ENCODE measurements at regions not wholly inside any gene's neighbourhood (a gene's known extent, or its start where the extent isn't known, plus 50 kb on each side); places are given as distances from the start of the nearest gene placed in this dataset.
"Not testable (repeated sequence)": the region's sequence is repeated elsewhere in the genome, so short reads cannot be mapped to it uniquely, and the experiment has no call there.

DNA sequence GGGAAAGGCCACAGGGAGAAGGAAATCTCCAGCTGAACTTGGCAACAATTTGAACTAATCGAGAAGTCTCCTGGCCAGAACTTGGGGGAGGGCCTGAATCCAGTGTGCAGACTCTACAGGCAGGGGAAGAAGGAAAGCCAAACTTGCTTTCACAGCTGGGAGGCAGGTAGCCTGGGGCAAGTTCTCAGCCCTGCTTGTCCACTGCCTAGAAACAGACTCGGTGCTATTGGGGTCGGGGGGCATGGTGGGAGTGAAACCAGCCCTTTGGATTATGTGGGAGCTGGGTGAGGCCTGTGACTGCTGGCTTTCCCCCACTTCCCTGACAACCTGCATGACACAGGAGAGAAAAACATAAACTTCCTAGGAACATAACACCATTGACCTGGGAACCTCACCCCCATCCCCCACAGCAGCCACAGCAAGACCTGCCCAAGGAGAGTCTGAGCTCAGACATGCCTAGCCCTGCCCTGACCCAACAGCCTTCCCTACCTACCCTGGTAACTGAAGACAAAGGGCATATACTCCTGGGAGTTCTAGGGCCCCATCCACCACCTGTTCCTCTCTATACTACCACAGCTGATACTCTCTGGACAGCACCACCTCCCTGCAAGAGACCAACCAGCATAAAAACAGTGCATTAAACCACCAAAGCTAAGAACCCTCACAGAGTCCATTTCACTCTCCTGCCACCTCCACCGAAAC is 103.7 kb upstream of the MNS1 start:
- no peak for FAIRE-seq
- WGBS, 2 donors, result 71 to 75% methylated on average over 4 of the region's 4 CpGs

DNA sequence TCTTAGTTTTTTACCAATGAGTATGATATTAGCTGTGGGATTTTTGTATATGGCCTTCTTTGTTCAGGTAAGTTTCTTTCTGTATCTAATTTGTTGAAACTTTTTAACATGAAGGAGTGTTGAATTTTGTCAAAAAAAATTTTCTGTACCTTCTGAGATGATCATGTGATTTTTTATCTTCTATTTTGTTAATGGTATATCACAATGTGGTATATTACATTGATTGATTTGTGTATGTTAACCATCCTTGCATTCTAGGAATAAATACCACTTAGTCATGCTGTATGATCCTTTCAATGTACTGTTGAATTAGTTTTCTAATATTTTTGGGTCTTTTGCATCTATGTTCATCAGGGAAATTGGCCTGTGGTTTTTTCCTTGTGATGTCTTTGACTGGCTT is 92.5 kb upstream of the MNS1 start:
- TF ChIP-seq, protein P1, sequence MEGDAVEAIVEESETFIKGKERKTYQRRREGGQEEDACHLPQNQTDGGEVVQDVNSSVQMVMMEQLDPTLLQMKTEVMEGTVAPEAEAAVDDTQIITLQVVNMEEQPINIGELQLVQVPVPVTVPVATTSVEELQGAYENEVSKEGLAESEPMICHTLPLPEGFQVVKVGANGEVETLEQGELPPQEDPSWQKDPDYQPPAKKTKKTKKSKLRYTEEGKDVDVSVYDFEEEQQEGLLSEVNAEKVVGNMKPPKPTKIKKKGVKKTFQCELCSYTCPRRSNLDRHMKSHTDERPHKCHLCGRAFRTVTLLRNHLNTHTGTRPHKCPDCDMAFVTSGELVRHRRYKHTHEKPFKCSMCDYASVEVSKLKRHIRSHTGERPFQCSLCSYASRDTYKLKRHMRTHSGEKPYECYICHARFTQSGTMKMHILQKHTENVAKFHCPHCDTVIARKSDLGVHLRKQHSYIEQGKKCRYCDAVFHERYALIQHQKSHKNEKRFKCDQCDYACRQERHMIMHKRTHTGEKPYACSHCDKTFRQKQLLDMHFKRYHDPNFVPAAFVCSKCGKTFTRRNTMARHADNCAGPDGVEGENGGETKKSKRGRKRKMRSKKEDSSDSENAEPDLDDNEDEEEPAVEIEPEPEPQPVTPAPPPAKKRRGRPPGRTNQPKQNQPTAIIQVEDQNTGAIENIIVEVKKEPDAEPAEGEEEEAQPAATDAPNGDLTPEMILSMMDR (IDR thresholded peaks at IDR 0.05), result no peak
- no peaks in the 10 kb centered on the region for H3K4me1 ChIP-seq
- H3K36me3 ChIP-seq, result no peaks in the 10 kb centered on the region
- ATAC-seq (no peak), FAIRE-seq (no peak), DNase-seq (no peak)
- no peak overlapping the region for H3K4me3 ChIP-seq
- intact Hi-C loops (cut with DNase I), result no loop called here
- H3K9me3 ChIP-seq, result no peaks in the 10 kb centered on the region
- no peak overlapping the region for H3K27ac ChIP-seq
- H3K27me3 ChIP-seq, result no peaks in the 10 kb centered on the region

More for the DNA sequence above, 103.7 kb upstream of the MNS1 start:
- intact Hi-C loops (cut with DNase I), result no loop called here
- no peaks in the 10 kb centered on the region for H3K9me3 ChIP-seq
- DNase-seq (no peak), ATAC-seq (no peak)
- no peak overlapping the region for H3K27ac ChIP-seq
- no peaks in the 10 kb centered on the region for H3K4me1 ChIP-seq
- H3K27me3 ChIP-seq, result no peaks in the 10 kb centered on the region
- H3K36me3 ChIP-seq, result no peaks in the 10 kb centered on the region
- TF ChIP-seq, protein P1 (IDR thresholded peaks at IDR 0.05), result no peak
- H3K4me3 ChIP-seq, result no peak overlapping the region

DNA sequence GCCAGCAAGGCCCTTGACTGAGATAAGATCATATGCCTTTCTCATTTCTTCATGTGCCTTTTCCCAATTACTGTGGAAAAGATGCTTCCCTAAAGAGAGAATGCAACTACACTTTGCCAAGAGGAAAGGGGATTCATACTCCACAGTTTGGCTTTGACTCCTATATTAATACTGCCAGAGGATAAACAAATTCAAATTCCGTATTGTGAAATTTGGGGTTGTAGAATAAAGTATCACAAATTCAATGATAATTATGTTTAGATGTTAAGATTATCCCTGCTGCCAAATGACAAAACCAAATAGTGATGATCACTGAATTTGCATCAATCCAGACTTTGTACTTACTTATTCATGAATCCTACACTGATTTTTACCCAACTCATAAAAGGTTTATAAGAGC is 88.5 kb upstream of the MNS1 start:
- Histone ChIP-seq H3K27ac (no peak overlapping the region), H3K4me3 (no peak overlapping the region), H3K9me3 (no peaks in the 10 kb centered on the region), H3K4me1 (no peaks in the 10 kb centered on the region), H3K36me3 (no peaks in the 10 kb centered on the region), H3K27me3 (no peaks in the 10 kb centered on the region)
- DNase-seq (no peak), FAIRE-seq (no peak), ATAC-seq (no peak)
- TF ChIP-seq, protein P1 (IDR thresholded peaks at IDR 0.05), result no peak
- intact Hi-C loops (cut with DNase I), result no loop called here
- WGBS, 2 donors, result 59 to 66% methylated on average over 1 of the region's 1 CpG

DNA sequence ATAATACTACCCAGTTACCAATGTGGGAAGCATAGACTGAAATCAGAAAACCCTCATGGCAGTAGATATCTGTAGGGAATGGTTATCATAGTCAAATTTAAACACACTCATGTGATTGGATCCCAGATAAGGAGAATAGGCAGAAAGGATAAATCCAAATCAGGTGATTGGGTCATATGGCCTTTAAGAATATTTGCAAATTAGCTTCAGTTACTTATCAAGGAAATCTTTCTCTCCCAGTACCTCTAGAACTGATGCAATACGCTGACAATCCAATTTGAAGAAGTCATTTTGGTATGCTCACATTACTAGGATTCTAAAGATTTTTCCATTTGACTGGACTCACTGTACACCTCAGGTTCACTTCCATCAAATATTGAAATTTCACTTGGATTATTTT is 87.7 kb upstream of the MNS1 start:
- intact Hi-C loops (cut with DNase I), result no loop called here
- no peak for FAIRE-seq
- Histone ChIP-seq H3K27ac (no peak overlapping the region), H3K9me3 (no peaks in the 10 kb centered on the region), H3K36me3 (no peaks in the 10 kb centered on the region), H3K4me1 (no peaks in the 10 kb centered on the region), H3K27me3 (no peaks in the 10 kb centered on the region), H3K4me3 (no peak overlapping the region)
- ATAC-seq, result no peak
- 62 to 69% methylated on average over 1 of the region's 1 CpG for WGBS, 2 donors
- TF ChIP-seq, protein P1 (IDR thresholded peaks at IDR 0.05), result no peak
- DNase-seq, result no peak

DNA sequence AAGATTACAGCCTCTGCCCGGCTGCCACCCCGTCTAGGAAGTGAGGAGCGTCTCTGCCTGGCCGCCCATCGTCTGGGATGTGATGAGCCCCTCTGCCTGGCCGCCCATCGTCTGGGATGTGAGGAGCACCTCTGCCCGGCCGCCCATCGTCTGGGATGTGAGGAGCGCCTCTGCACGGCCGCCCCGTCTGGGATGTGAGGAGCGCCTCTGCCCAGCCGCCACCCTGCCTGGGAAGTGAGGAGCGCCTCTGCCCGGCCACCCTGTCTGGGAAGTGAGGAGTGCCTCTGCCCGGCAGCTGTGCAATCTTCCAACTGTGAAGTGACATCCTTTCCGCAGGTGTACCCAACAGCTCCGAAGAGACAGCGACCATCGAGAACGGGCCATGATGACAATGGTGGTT is 75.6 kb upstream of the MNS1 start:
- H3K4me3 ChIP-seq; H3K27me3 ChIP-seq; H3K9me3 ChIP-seq; H3K36me3 ChIP-seq; H3K27ac ChIP-seq; intact Hi-C loops (cut with DNase I); ATAC-seq; FAIRE-seq; H3K4me1 ChIP-seq: not testable (repeated sequence)
- DNase-seq, result peak in 1 of 6 donors; percentile 43
- WGBS, 2 donors, result 86 to 90% methylated on average over 23 to 24 of the region's 24 CpGs

DNA sequence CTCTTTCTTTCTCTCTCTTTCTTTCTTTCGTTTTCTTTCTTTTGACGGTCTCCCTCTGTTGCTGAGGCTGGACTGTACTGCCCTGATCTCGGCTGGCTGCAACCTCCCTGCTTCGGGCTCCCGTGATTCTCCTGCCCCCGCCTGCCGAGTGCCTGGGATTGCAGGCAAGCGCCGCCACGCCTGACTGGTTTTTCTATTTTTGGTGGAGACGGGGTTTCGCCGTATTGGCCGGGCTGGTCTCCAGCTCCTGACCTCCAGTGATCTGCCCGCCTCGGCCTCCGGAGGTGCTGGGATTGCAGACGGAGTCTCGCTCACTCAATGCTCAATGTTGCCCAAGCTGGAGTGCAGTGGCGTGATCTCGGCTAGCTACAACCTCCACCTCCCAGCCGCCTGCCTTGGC is 75.2 kb upstream of the MNS1 start:
- FAIRE-seq; H3K27ac ChIP-seq; ATAC-seq; DNase-seq; H3K9me3 ChIP-seq; intact Hi-C loops (cut with DNase I); H3K4me1 ChIP-seq; H3K4me3 ChIP-seq; H3K27me3 ChIP-seq; H3K36me3 ChIP-seq: not testable (repeated sequence)
- WGBS, 2 donors, result 93 to 98% methylated on average over 21 to 22 of the region's 22 CpGs
